K562 (cell line): ENCODE measurements at regions not wholly inside any gene's neighbourhood (a gene's known extent, or its start where the extent isn't known, plus 50 kb on each side); places are given as distances from the start of the nearest gene placed in this dataset.

Experiments used
- TF ChIP-seq, protein P1 (sequence below), 2 experiments: fragments of 450-650 bp in 1 of 2; sonication (generic) in 1 of 2; formaldehyde crosslinking in 1 of 2; IDR thresholded peaks; 2 replicates each; pipeline versions ENCODE4 v1.7.1 to v1.9.0; 2016 to 2022; ENCODE audit warnings: inconsistent platforms in 1 of 2, mild to moderate bottlenecking in 1 of 2, missing genetic modification reagents in 1 of 2
- TF ChIP-seq, protein P2 (sequence below): fragments of 250-450 bp; sonication (Bioruptor Pico); IDR thresholded peaks from 2 replicates; pipeline ENCODE4 v1.8.0; 2021; ENCODE audit warnings: moderate library complexity, mild to moderate bottlenecking, inconsistent platforms

DNA sequence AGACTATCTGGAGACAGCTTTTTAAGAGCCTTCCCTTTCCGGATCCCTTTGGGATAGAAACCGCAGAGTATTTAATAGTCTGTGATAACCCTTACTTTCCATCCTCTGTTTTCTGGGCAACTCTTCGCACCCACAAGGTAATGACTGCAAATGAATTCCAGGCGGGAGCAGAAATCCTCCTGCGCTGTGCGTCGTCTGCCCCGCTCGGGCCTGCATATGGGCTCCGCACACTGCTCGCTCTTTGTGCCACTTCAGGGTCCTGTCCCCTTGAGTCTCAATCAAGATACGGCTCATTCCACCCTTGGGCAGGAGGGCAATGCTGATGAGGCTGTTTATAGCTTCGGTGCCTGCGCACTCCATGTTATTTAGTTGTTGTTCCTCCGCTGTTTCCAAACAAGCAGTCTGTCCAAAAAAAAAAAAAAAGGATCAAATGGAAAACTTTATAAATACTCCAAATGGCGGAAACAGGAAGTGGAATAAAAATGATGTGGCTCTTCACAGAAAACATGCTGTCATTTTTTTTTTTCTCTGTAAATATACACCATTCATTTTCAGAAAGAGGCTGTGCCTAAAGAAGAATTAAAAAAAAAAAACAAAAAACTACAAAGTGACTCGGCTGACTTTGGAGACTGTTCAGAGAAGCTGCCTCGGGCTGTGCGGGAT is 169.6 kb upstream of the GMDS start (continued):
- TF ChIP-seq, protein P1, sequence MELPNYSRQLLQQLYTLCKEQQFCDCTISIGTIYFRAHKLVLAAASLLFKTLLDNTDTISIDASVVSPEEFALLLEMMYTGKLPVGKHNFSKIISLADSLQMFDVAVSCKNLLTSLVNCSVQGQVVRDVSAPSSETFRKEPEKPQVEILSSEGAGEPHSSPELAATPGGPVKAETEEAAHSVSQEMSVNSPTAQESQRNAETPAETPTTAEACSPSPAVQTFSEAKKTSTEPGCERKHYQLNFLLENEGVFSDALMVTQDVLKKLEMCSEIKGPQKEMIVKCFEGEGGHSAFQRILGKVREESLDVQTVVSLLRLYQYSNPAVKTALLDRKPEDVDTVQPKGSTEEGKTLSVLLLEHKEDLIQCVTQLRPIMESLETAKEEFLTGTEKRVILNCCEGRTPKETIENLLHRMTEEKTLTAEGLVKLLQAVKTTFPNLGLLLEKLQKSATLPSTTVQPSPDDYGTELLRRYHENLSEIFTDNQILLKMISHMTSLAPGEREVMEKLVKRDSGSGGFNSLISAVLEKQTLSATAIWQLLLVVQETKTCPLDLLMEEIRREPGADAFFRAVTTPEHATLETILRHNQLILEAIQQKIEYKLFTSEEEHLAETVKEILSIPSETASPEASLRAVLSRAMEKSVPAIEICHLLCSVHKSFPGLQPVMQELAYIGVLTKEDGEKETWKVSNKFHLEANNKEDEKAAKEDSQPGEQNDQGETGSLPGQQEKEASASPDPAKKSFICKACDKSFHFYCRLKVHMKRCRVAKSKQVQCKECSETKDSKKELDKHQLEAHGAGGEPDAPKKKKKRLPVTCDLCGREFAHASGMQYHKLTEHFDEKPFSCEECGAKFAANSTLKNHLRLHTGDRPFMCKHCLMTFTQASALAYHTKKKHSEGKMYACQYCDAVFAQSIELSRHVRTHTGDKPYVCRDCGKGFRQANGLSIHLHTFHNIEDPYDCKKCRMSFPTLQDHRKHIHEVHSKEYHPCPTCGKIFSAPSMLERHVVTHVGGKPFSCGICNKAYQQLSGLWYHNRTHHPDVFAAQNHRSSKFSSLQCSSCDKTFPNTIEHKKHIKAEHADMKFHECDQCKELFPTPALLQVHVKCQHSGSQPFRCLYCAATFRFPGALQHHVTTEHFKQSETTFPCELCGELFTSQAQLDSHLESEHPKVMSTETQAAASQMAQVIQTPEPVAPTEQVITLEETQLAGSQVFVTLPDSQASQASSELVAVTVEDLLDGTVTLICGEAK (IDR thresholded peaks at IDR 0.05): peak; percentile 80
- TF ChIP-seq, protein P1 (CRISPR knock-in tag; IDR thresholded peaks at IDR 0.05): peak; percentile 56; the same call in 1 of the 2 replicates
- TF ChIP-seq, protein P2, sequence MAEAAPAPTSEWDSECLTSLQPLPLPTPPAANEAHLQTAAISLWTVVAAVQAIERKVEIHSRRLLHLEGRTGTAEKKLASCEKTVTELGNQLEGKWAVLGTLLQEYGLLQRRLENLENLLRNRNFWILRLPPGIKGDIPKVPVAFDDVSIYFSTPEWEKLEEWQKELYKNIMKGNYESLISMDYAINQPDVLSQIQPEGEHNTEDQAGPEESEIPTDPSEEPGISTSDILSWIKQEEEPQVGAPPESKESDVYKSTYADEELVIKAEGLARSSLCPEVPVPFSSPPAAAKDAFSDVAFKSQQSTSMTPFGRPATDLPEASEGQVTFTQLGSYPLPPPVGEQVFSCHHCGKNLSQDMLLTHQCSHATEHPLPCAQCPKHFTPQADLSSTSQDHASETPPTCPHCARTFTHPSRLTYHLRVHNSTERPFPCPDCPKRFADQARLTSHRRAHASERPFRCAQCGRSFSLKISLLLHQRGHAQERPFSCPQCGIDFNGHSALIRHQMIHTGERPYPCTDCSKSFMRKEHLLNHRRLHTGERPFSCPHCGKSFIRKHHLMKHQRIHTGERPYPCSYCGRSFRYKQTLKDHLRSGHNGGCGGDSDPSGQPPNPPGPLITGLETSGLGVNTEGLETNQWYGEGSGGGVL (CRISPR knock-in tag): no peak
- TF ChIP-seq, all 486 proteins: peak for 3
